Spinal cord (tissue), 9 donors: ENCODE measurements at regions not wholly inside any gene's neighbourhood (a gene's known extent, or its start where the extent isn't known, plus 50 kb on each side); places are given as distances from the start of the nearest gene placed in this dataset.

Source experiments
- DNase-seq, 6 donors: peaks; one replicate each; pipeline versions ENCODE4 v3.0.0 to v3.0.0-alpha.2; 2013 to 2015; ENCODE audit warnings: low spot score in 6 of 6, low read depth in 4 of 6
- H3K27ac ChIP-seq: one replicate; pipeline ENCODE4 v1.5.1; 2013; ENCODE audit warnings: low read depth, low read length, control low read depth
- H3K27me3 ChIP-seq: one replicate; pipeline ENCODE4 v1.6.1; 2013; ENCODE audit warnings: low read length; ENCODE audit not compliant: control insufficient read depth, insufficient read depth
- H3K36me3 ChIP-seq: one replicate; pipeline ENCODE4 v1.6.1; 2013; ENCODE audit warnings: low read length; ENCODE audit not compliant: control insufficient read depth, insufficient read depth
- H3K4me1 ChIP-seq: one replicate; pipeline ENCODE4 v1.6.1; 2013; ENCODE audit warnings: low read length; ENCODE audit not compliant: control insufficient read depth, insufficient read depth
- H3K4me3 ChIP-seq: one replicate; pipeline ENCODE4 v1.5.1; 2013; ENCODE audit warnings: low read depth, low read length, control low read depth
- H3K9me3 ChIP-seq: one replicate; pipeline ENCODE4 v1.6.1; 2013; ENCODE audit warnings: low read length; ENCODE audit not compliant: control insufficient read depth, insufficient read depth
- WGBS: methylation state at CpG from one replicate; pipeline ENCODE4 v1.1.5; 2013; ENCODE audit warnings: missing lambda C conversion rate; ENCODE audit not compliant: insufficient coverage; 5-methylcytosine and 5-hydroxymethylcytosine counted together
- donor health status: healthy.

- Histone ChIP-seq H3K27ac (no peak overlapping the region), H3K27me3 (no peaks in the 10 kb centered on the region), H3K4me3 (no peak overlapping the region), H3K4me1 (no peaks in the 10 kb centered on the region), H3K36me3 (no peaks in the 10 kb centered on the region), H3K9me3 (no peaks in the 10 kb centered on the region)
- DNase-seq, result no peak
- no CpG with 5 or more reads among the region's 1 CpG for WGBS
Observed at GRCh38 chr5:23385036-23385435, 122.4 kb upstream of the PRDM9 start.

- no peak overlapping the region for H3K4me3 ChIP-seq
- DNase-seq, result peak in 1 of 6 donors; percentile 12
- H3K36me3 ChIP-seq, result no peaks in the 10 kb centered on the region
- no peak overlapping the region for H3K27ac ChIP-seq
- no peaks in the 10 kb centered on the region for H3K9me3 ChIP-seq
- H3K27me3 ChIP-seq, result no peaks in the 10 kb centered on the region
- H3K4me1 ChIP-seq, result no peaks in the 10 kb centered on the region
Observed at GRCh38 chr5:23372177-23372576, 135.2 kb upstream of the PRDM9 start.

GRCh38 chr5:23368393-23368792 is 139.0 kb upstream of the PRDM9 start:
- no peaks in the 10 kb centered on the region for H3K4me1 ChIP-seq
- no peaks in the 10 kb centered on the region for H3K9me3 ChIP-seq
- H3K27ac ChIP-seq, result no peak overlapping the region
- H3K36me3 ChIP-seq, result no peaks in the 10 kb centered on the region
- peak in 1 of 6 donors; percentile 13 for DNase-seq
- H3K4me3 ChIP-seq, result no peak overlapping the region
- H3K27me3 ChIP-seq, result no peaks in the 10 kb centered on the region
- WGBS, result no CpG with 5 or more reads among the region's 3 CpGs

- no CpG with 5 or more reads among the region's 1 CpG for WGBS
- peak in 1 of 6 donors; percentile 57 for DNase-seq
- no peak overlapping the region for H3K27ac ChIP-seq
Observed at GRCh38 chr5:23367874-23368273, 139.5 kb upstream of the PRDM9 start.

GRCh38 chr5:23353286-23353685 is 154.1 kb upstream of the PRDM9 start:
- H3K27ac ChIP-seq, result no peak overlapping the region
- H3K9me3 ChIP-seq, result no peaks in the 10 kb centered on the region
- no peak overlapping the region for H3K4me3 ChIP-seq
- peak in 1 of 6 donors; percentile 33 for DNase-seq
- no peaks in the 10 kb centered on the region for H3K4me1 ChIP-seq
- no CpG with 5 or more reads among the region's 3 CpGs for WGBS
- H3K27me3 ChIP-seq, result no peaks in the 10 kb centered on the region
- H3K36me3 ChIP-seq, result no peaks in the 10 kb centered on the region

More at GRCh38 chr5:23367874-23368273, 139.5 kb upstream of the PRDM9 start:
- Histone ChIP-seq H3K27me3 (no peaks in the 10 kb centered on the region), H3K4me3 (no peak overlapping the region), H3K36me3 (no peaks in the 10 kb centered on the region), H3K4me1 (no peaks in the 10 kb centered on the region), H3K9me3 (no peaks in the 10 kb centered on the region)

GRCh38 chr5:23352446-23352845 is 155.0 kb upstream of the PRDM9 start:
- H3K27me3 ChIP-seq, result no peaks in the 10 kb centered on the region
- H3K27ac ChIP-seq, result no peak overlapping the region
- 67% methylated on average over 3 of the region's 8 CpGs for WGBS
- no peak overlapping the region for H3K4me3 ChIP-seq
- H3K36me3 ChIP-seq, result no peaks in the 10 kb centered on the region
- no peaks in the 10 kb centered on the region for H3K4me1 ChIP-seq
- DNase-seq, result peak in 1 of 6 donors; percentile 4
- H3K9me3 ChIP-seq, result no peaks in the 10 kb centered on the region

- Histone ChIP-seq H3K4me1 (no peaks in the 10 kb centered on the region), H3K27me3 (no peaks in the 10 kb centered on the region), H3K27ac (no peak overlapping the region), H3K4me3 (no peak overlapping the region), H3K36me3 (no peaks in the 10 kb centered on the region), H3K9me3 (no peaks in the 10 kb centered on the region)
- no peak for DNase-seq
- WGBS, result no CpG with 5 or more reads among the region's 2 CpGs
Observed at GRCh38 chr5:23343121-23343520, 164.3 kb upstream of the PRDM9 start.

GRCh38 chr5:23332650-23333251 is 174.7 kb upstream of the PRDM9 start:
- H3K27ac ChIP-seq, result no peak overlapping the region
- H3K4me1 ChIP-seq, result no peaks in the 10 kb centered on the region
- no peak for DNase-seq
- H3K4me3 ChIP-seq, result no peak overlapping the region
- WGBS, result 13% methylated on average over 1 of the region's 1 CpG
- no peaks in the 10 kb centered on the region for H3K9me3 ChIP-seq
- H3K36me3 ChIP-seq, result no peaks in the 10 kb centered on the region
- no peaks in the 10 kb centered on the region for H3K27me3 ChIP-seq

GRCh38 chr5:23330726-23331125 is 176.7 kb upstream of the PRDM9 start:
- H3K4me3 ChIP-seq, result no peak overlapping the region
- no peaks in the 10 kb centered on the region for H3K36me3 ChIP-seq
- WGBS, result 38% methylated on average over 1 of the region's 3 CpGs
- H3K27ac ChIP-seq, result no peak overlapping the region
- no peaks in the 10 kb centered on the region for H3K4me1 ChIP-seq
- no peaks in the 10 kb centered on the region for H3K27me3 ChIP-seq
- no peak for DNase-seq
- H3K9me3 ChIP-seq, result no peaks in the 10 kb centered on the region

- Histone ChIP-seq H3K27ac (no peak overlapping the region), H3K4me3 (no peak overlapping the region), H3K4me1 (no peaks in the 10 kb centered on the region), H3K27me3 (no peaks in the 10 kb centered on the region), H3K36me3 (no peaks in the 10 kb centered on the region), H3K9me3 (no peaks in the 10 kb centered on the region)
- WGBS, result no CpG with 5 or more reads among the region's 3 CpGs
- peak in 1 of 6 donors; percentile 48 for DNase-seq
Observed at GRCh38 chr5:23319901-23320300, 187.5 kb upstream of the PRDM9 start.
